ENCODE measurements at regions not wholly inside any gene's neighbourhood (a gene's known extent, or its start where the extent isn't known, plus 50 kb on each side); places are given as distances from the start of the nearest gene placed in this dataset.

GRCh38 chr21:14699433-14700407 lies 153.6 kb upstream of the SAMSN1 start:
- Histone ChIP-seq H3K36me3 (ENCODE audit: control insufficient read depth, insufficient read depth, low read length) (no peaks in the 10 kb centered on the region), H3K27ac (ENCODE audit: low read depth, low read length) (no peak overlapping the region), H3K27me3 (ENCODE audit: control insufficient read depth, insufficient read depth, low read length) (no peaks in the 10 kb centered on the region), H3K4me3 (ENCODE audit: low read depth, low read length) (no peak overlapping the region), H3K9me3 (ENCODE audit: control insufficient read depth, insufficient read depth, low read length) (no peaks in the 10 kb centered on the region), H3K4me1 (ENCODE audit: control insufficient read depth, insufficient read depth, low read length) (no peaks in the 10 kb centered on the region)
- WGBS (ENCODE audit: insufficient coverage), result 91% methylated on average over 3 of the region's 3 CpGs
- no peak for DNase-seq (ENCODE audit: low read depth in 4 of 6, low spot score in 6 of 6)

GRCh38 chr21:14697769-14698168 lies 151.7 kb upstream of the SAMSN1 start:
- no peaks in the 10 kb centered on the region for H3K36me3 ChIP-seq (ENCODE audit: control insufficient read depth, insufficient read depth, low read length)
- H3K4me3 ChIP-seq (ENCODE audit: low read depth, low read length), result no peak overlapping the region
- WGBS (ENCODE audit: insufficient coverage), result no CpG with 5 or more reads among the region's 1 CpG
- H3K27ac ChIP-seq (ENCODE audit: low read depth, low read length), result no peak overlapping the region
- no peak for DNase-seq (ENCODE audit: low read depth in 4 of 6, low spot score in 6 of 6)
- H3K4me1 ChIP-seq (ENCODE audit: control insufficient read depth, insufficient read depth, low read length), result no peaks in the 10 kb centered on the region
- H3K27me3 ChIP-seq (ENCODE audit: control insufficient read depth, insufficient read depth, low read length), result no peaks in the 10 kb centered on the region
- H3K9me3 ChIP-seq (ENCODE audit: control insufficient read depth, insufficient read depth, low read length), result no peaks in the 10 kb centered on the region

- Histone ChIP-seq H3K4me1 (ENCODE audit: control insufficient read depth, insufficient read depth, low read length) (no peaks in the 10 kb centered on the region), H3K27me3 (ENCODE audit: control insufficient read depth, insufficient read depth, low read length) (no peaks in the 10 kb centered on the region), H3K27ac (ENCODE audit: low read depth, low read length) (no peak overlapping the region), H3K9me3 (ENCODE audit: control insufficient read depth, insufficient read depth, low read length) (no peaks in the 10 kb centered on the region), H3K36me3 (ENCODE audit: control insufficient read depth, insufficient read depth, low read length) (no peaks in the 10 kb centered on the region), H3K4me3 (ENCODE audit: low read depth, low read length) (no peak overlapping the region)
- WGBS (ENCODE audit: insufficient coverage), result no CpG with 5 or more reads among the region's 1 CpG
- no peak for DNase-seq (ENCODE audit: low read depth in 4 of 6, low spot score in 6 of 6)
Observed at GRCh38 chr21:14694817-14695216, 148.7 kb upstream of the SAMSN1 start.

- H3K27me3 ChIP-seq (ENCODE audit: control insufficient read depth, insufficient read depth, low read length), result no peaks in the 10 kb centered on the region
- WGBS (ENCODE audit: insufficient coverage), result no CpG with 5 or more reads among the region's 3 CpGs
- DNase-seq (ENCODE audit: low read depth in 4 of 6, low spot score in 6 of 6), result peak in 1 of 6 donors; percentile 11
- no peaks in the 10 kb centered on the region for H3K4me1 ChIP-seq (ENCODE audit: control insufficient read depth, insufficient read depth, low read length)
- no peak overlapping the region for H3K27ac ChIP-seq (ENCODE audit: low read depth, low read length)
- H3K4me3 ChIP-seq (ENCODE audit: low read depth, low read length), result no peak overlapping the region
- H3K9me3 ChIP-seq (ENCODE audit: control insufficient read depth, insufficient read depth, low read length), result no peaks in the 10 kb centered on the region
- H3K36me3 ChIP-seq (ENCODE audit: control insufficient read depth, insufficient read depth, low read length), result no peaks in the 10 kb centered on the region
Observed at GRCh38 chr21:14693997-14694396, 147.9 kb upstream of the SAMSN1 start.

- WGBS (ENCODE audit: insufficient coverage), result 83% methylated on average over 5 of the region's 5 CpGs
- Histone ChIP-seq H3K27me3 (ENCODE audit: control insufficient read depth, insufficient read depth, low read length) (no peaks in the 10 kb centered on the region), H3K4me1 (ENCODE audit: control insufficient read depth, insufficient read depth, low read length) (no peaks in the 10 kb centered on the region), H3K27ac (ENCODE audit: low read depth, low read length) (no peak overlapping the region), H3K9me3 (ENCODE audit: control insufficient read depth, insufficient read depth, low read length) (no peaks in the 10 kb centered on the region), H3K36me3 (ENCODE audit: control insufficient read depth, insufficient read depth, low read length) (no peaks in the 10 kb centered on the region), H3K4me3 (ENCODE audit: low read depth, low read length) (no peak overlapping the region)
- DNase-seq (ENCODE audit: low read depth in 4 of 6, low spot score in 6 of 6), result no peak
Observed at GRCh38 chr21:14691914-14692313, 145.8 kb upstream of the SAMSN1 start.

- 80% methylated on average over 1 of the region's 2 CpGs for WGBS (ENCODE audit: insufficient coverage)
- DNase-seq (ENCODE audit: low read depth in 4 of 6, low spot score in 6 of 6), result no peak
Observed at GRCh38 chr21:14690886-14691285, 144.8 kb upstream of the SAMSN1 start.

GRCh38 chr21:14688936-14689335 lies 142.8 kb upstream of the SAMSN1 start:
- no peaks in the 10 kb centered on the region for H3K36me3 ChIP-seq (ENCODE audit: control insufficient read depth, insufficient read depth, low read length)
- H3K4me1 ChIP-seq (ENCODE audit: control insufficient read depth, insufficient read depth, low read length), result no peaks in the 10 kb centered on the region
- DNase-seq (ENCODE audit: low read depth in 4 of 6, low spot score in 6 of 6), result no peak
- 100% methylated on average over 1 of the region's 3 CpGs for WGBS (ENCODE audit: insufficient coverage)
- no peaks in the 10 kb centered on the region for H3K9me3 ChIP-seq (ENCODE audit: control insufficient read depth, insufficient read depth, low read length)
- H3K4me3 ChIP-seq (ENCODE audit: low read depth, low read length), result no peak overlapping the region
- H3K27me3 ChIP-seq (ENCODE audit: control insufficient read depth, insufficient read depth, low read length), result no peaks in the 10 kb centered on the region
- H3K27ac ChIP-seq (ENCODE audit: low read depth, low read length), result no peak overlapping the region

More at GRCh38 chr21:14690886-14691285, 144.8 kb upstream of the SAMSN1 start:
- Histone ChIP-seq H3K27me3 (ENCODE audit: control insufficient read depth, insufficient read depth, low read length) (no peaks in the 10 kb centered on the region), H3K4me1 (ENCODE audit: control insufficient read depth, insufficient read depth, low read length) (no peaks in the 10 kb centered on the region), H3K9me3 (ENCODE audit: control insufficient read depth, insufficient read depth, low read length) (no peaks in the 10 kb centered on the region), H3K27ac (ENCODE audit: low read depth, low read length) (no peak overlapping the region), H3K36me3 (ENCODE audit: control insufficient read depth, insufficient read depth, low read length) (no peaks in the 10 kb centered on the region), H3K4me3 (ENCODE audit: low read depth, low read length) (no peak overlapping the region)

GRCh38 chr21:14688412-14688811 lies 142.3 kb upstream of the SAMSN1 start:
- no peak for DNase-seq (ENCODE audit: low read depth in 4 of 6, low spot score in 6 of 6)
- Histone ChIP-seq H3K27ac (ENCODE audit: low read depth, low read length) (no peak overlapping the region), H3K4me1 (ENCODE audit: control insufficient read depth, insufficient read depth, low read length) (no peaks in the 10 kb centered on the region), H3K27me3 (ENCODE audit: control insufficient read depth, insufficient read depth, low read length) (no peaks in the 10 kb centered on the region), H3K9me3 (ENCODE audit: control insufficient read depth, insufficient read depth, low read length) (no peaks in the 10 kb centered on the region), H3K4me3 (ENCODE audit: low read depth, low read length) (no peak overlapping the region), H3K36me3 (ENCODE audit: control insufficient read depth, insufficient read depth, low read length) (no peaks in the 10 kb centered on the region)
- no CpG with 5 or more reads among the region's 3 CpGs for WGBS (ENCODE audit: insufficient coverage)

GRCh38 chr21:14687268-14687625 lies 141.1 kb upstream of the SAMSN1 start:
- DNase-seq (ENCODE audit: low read depth in 4 of 6, low spot score in 6 of 6), result no peak
- Histone ChIP-seq H3K27ac (ENCODE audit: low read depth, low read length) (no peak overlapping the region), H3K4me1 (ENCODE audit: control insufficient read depth, insufficient read depth, low read length) (no peaks in the 10 kb centered on the region), H3K27me3 (ENCODE audit: control insufficient read depth, insufficient read depth, low read length) (no peaks in the 10 kb centered on the region), H3K36me3 (ENCODE audit: control insufficient read depth, insufficient read depth, low read length) (no peaks in the 10 kb centered on the region), H3K4me3 (ENCODE audit: low read depth, low read length) (no peak overlapping the region), H3K9me3 (ENCODE audit: control insufficient read depth, insufficient read depth, low read length) (no peaks in the 10 kb centered on the region)

All from spinal cord (tissue), 9 donors.